ENCODE measurements at regions not wholly inside any gene's neighbourhood (a gene's known extent, or its start where the extent isn't known, plus 50 kb on each side); places are given as distances from the start of the nearest gene placed in this dataset.

- Histone ChIP-seq H3K4me1 (ENCODE audit: control insufficient read depth in 1 of 2, insufficient read depth in 2 of 2, low read length in 2 of 2) (no peaks in the 10 kb centered on the region), H3K9ac (ENCODE audit: insufficient read depth, low read length, poor library complexity, severe bottlenecking) (no peak overlapping the region), H3K36me3 (replicated peaks in 1 of 2; ENCODE audit: control insufficient read depth in 1 of 2, insufficient read depth in 2 of 2, low read length in 2 of 2) (no peaks in the 10 kb centered on the region), H3K4me3 (replicated peaks in 1 of 3; ENCODE audit: low read depth in 2 of 3, low read length in 3 of 3) (no peak overlapping the region), H3K79me2 (ENCODE audit: insufficient read depth, low read length) (no peaks in the 10 kb centered on the region), H2AFZ (ENCODE audit: insufficient read depth, low read depth, low read length, poor library complexity, severe bottlenecking) (no peak overlapping the region), H3K27ac (ENCODE audit: low read depth in 1 of 2, low read length in 2 of 2) (no peak overlapping the region), H3K9me3 (replicated peaks in 1 of 2; ENCODE audit: control insufficient read depth in 1 of 2, insufficient read depth in 1 of 2, low read length in 2 of 2) (no peaks in the 10 kb centered on the region), H4K20me1 (ENCODE audit: insufficient read depth, low read length) (no peaks in the 10 kb centered on the region), H3K27me3 (ENCODE audit: control insufficient read depth in 2 of 2, insufficient read depth in 2 of 2, low read length in 2 of 2) (peaks cover 0 to 2% of the 10 kb centered on the region in 2 donors), H3K4me2 (replicated peaks; ENCODE audit: extremely low read depth, low read length, poor library complexity, severe bottlenecking) (no peak overlapping the region)
- no peak for TF ChIP-seq CTCF (IDR thresholded peaks at IDR 0.05)
- Mint-ChIP-seq H3K4me1 (no peaks in the 10 kb centered on the region), H3K27me3 (ENCODE audit: low read depth in 3 of 3) (peaks cover 0 to 7% (median 0%) of the 10 kb centered on the region in 3 donors), H3K4me3 (no peak overlapping the region), H3K9me3 (peaks cover 0 to 2% (median 0%) of the 10 kb centered on the region in 7 donors), H3K36me3 (no peaks in the 10 kb centered on the region), H3K27ac (no peak overlapping the region)
- DNase-seq: no peak
- intact Hi-C loops (cut with micrococcal nuclease): no loop called here
- WGBS (ENCODE audit: insufficient coverage): 70% methylated on average over 2 of the region's 7 CpGs
Measured at GRCh38 chr15:52879904-52880303, 89.8 kb upstream of the ONECUT1 start.

- Histone ChIP-seq H3K27ac (ENCODE audit: low read depth in 1 of 2, low read length in 2 of 2) (no peak overlapping the region), H4K20me1 (ENCODE audit: insufficient read depth, low read length) (no peaks in the 10 kb centered on the region), H3K9me3 (replicated peaks in 1 of 2; ENCODE audit: control insufficient read depth in 1 of 2, insufficient read depth in 1 of 2, low read length in 2 of 2) (no peaks in the 10 kb centered on the region), H3K4me3 (replicated peaks in 1 of 3; ENCODE audit: low read depth in 2 of 3, low read length in 3 of 3) (no peak overlapping the region), H3K4me2 (replicated peaks; ENCODE audit: extremely low read depth, low read length, poor library complexity, severe bottlenecking) (no peak overlapping the region), H3K9ac (ENCODE audit: insufficient read depth, low read length, poor library complexity, severe bottlenecking) (no peak overlapping the region), H3K36me3 (replicated peaks in 1 of 2; ENCODE audit: control insufficient read depth in 1 of 2, insufficient read depth in 2 of 2, low read length in 2 of 2) (no peaks in the 10 kb centered on the region), H3K4me1 (ENCODE audit: control insufficient read depth in 1 of 2, insufficient read depth in 2 of 2, low read length in 2 of 2) (no peaks in the 10 kb centered on the region), H2AFZ (ENCODE audit: insufficient read depth, low read depth, low read length, poor library complexity, severe bottlenecking) (no peak overlapping the region), H3K27me3 (ENCODE audit: control insufficient read depth in 2 of 2, insufficient read depth in 2 of 2, low read length in 2 of 2) (peaks cover 0 to 2% of the 10 kb centered on the region in 2 donors), H3K79me2 (ENCODE audit: insufficient read depth, low read length) (no peaks in the 10 kb centered on the region)
- H3K36me3 Mint-ChIP-seq: no peaks in the 10 kb centered on the region
- H3K27me3 Mint-ChIP-seq (ENCODE audit: low read depth in 3 of 3): peaks cover 0 to 10% (median 0%) of the 10 kb centered on the region in 3 donors
- H3K27ac Mint-ChIP-seq: no peak overlapping the region
- H3K4me3 Mint-ChIP-seq: no peak overlapping the region
- H3K9me3 Mint-ChIP-seq: peaks cover 0 to 2% (median 0%) of the 10 kb centered on the region in 7 donors
- DNase-seq: no peak
- intact Hi-C loops (cut with micrococcal nuclease): no loop called here
- TF ChIP-seq CTCF (IDR thresholded peaks at IDR 0.05): no peak
- no peaks in the 10 kb centered on the region for H3K4me1 Mint-ChIP-seq
- WGBS (ENCODE audit: insufficient coverage): 73% methylated on average over 2 of the region's 4 CpGs
Measured at GRCh38 chr15:52879145-52879544, 89.0 kb upstream of the ONECUT1 start.

All from CD14-positive monocyte (primary cell).